CD1c-positive myeloid dendritic cell (primary cell): ENCODE measurements at regions not wholly inside any gene's neighbourhood (a gene's known extent, or its start where the extent isn't known, plus 50 kb on each side); places are given as distances from the start of the nearest gene placed in this dataset.
"Not testable (repeated sequence)": the region's sequence is repeated elsewhere in the genome, so short reads cannot be mapped to it uniquely, and the experiment has no call there.

Experiments
- DNase-seq: peaks from one replicate; pipeline ENCODE4 v3.0.0-alpha.2; 2016; ENCODE audit errors: extremely low spot score

DNA sequence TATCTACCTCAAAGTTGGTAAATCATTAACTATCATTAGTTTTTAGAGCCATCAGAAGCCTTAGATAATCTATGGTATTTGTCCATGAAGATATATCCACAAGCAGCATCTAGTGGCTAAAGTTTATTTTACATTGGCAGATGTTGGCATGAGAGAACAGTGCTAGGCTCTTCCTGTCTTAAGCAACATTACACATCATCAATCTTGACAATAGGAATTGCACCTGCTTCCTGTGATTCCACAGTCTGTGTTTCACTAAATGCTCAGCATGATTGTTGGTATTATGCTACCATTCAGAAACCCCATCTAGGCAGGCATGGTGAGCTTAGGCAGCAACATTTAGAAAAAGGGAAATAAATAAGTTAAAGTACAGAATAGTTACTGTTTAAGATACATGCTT, 246.6 kb downstream of the SLCO4C1 start:
- no peak for DNase-seq

DNA sequence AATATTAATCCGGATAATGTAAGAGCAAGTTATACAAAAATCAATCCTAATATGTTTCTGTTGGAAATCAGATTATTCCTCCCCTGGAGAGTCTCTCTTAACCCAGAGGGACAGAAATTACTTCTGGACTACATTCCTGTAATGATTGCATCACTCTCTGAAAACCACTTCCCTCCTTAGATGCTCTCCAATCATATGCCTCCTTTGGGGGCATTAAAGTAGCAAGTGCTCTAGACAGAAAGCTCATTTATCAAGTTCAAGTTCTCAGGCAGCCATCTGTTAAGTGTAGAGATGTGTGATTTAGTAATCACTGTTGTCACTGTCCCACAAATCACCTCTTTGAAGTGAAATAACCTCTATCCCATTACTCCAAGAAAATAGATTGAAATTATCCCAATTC, 247.1 kb downstream of the SLCO4C1 start:
- DNase-seq, result no peak

DNA sequence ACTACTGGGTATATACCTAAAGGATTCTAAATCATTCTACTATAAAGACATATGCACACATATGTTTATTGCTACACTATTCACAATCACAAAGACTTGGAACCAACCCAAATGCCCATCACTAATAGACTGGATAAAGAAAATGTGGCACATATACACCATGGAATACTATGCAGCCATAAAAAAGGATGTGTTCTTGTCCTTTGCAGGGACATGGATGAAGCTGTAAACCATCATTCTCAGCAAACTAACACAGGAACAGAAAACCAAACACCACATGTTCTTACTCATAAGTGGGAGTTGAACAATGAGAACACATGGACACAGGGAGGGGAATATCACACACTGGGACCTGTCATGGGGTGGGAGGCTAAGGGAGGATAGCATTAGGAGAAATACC, 249.0 kb downstream of the SLCO4C1 start:
- DNase-seq, result not testable (repeated sequence)

DNA sequence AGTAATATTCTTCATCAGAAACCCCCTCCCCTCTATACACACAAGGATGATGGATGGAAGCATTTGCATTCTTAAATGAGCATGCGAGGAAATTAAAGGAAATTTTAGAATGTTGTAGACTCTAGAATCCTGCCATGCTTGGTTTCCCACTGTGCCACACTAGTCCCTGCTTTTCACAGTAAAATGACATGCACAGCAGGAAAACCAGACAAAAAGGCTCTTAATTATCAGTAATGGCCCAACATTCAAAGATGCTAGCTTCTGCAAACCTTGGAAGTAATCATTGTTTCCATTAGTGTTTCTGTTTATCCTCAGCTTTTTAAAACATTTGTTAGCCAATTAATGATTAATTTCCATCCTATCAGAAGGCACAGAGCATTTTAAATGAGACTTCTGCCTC, 255.8 kb downstream of the SLCO4C1 start:
- DNase-seq, result no peak

DNA sequence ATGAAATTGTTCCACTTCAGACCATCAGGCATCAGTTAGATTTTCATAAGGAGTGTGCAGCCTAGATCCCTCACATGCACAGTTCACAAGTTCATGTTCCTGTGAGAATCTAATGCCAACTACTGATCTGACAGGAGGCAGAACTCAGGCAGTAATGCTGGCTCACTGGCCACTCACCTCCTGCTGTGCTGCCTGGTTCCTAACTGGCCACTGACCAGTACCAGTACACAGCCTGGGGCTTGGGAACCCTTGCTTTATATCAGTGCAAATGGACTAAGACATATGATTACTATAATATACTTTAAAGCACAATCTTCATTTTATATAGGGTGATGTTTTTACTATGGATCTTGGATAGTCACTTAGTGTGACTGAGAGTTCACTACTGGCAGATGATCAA, 259.2 kb downstream of the SLCO4C1 start:
- DNase-seq, result no peak

DNA sequence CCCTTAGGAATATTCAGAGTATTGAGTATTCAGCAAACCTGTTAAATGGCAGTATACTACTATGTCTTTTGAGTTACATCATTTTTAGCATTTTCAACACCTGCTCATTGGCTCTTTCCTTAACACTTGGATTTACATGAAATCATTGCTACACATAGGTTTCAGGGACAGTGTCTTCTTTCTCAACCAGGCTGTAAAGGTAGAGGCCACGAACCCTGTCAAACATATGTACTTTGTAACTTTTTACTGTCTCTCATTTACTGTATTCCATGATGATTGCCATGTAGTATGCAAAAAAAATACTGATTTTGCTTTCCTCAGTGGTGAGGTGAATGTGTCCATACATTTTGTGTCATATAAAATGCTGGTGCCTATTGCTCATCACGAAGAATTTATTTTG, 264.4 kb downstream of the SLCO4C1 start:
- no peak for DNase-seq

DNA sequence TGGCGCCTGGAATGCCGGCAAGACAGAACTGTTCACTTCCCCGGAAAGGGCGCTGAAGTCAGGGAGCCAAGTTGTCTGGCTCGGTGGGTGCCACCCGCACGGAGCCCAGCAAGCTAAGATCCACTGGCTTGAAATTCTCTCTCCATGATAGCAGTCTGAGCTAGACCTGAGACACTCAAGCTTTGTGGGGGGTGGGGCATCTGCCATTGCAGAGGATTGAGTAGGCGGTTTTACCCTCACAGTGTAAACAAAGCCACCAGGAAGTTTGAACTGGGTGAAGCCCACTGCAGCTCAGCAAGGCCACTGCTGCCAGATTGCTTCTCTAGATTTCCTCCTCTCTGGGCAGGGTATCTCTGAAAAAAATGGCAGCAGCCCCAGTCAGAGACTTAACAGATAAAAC, 277.4 kb downstream of the SLCO4C1 start:
- DNase-seq, result no peak

DNA sequence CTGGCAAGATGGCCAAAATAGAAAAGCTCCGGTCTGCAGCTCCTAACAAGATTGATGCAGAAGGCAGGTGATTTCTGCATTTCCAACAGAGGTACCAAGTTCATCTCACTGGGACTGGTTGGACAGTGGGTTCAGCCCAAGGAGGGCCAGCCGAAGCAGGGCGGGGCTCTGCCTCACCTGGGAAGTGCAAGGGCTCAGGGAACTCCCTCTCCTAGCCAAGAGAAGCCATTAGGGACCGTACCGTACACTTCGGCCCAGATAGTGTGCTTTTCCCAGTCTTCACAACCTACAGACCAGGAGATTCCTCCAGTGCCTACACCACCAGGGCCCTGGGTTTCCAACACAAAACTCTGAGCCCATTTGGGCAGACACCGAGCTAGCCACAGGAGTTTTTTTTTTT, 277.8 kb downstream of the SLCO4C1 start:
- DNase-seq, result no peak

DNA sequence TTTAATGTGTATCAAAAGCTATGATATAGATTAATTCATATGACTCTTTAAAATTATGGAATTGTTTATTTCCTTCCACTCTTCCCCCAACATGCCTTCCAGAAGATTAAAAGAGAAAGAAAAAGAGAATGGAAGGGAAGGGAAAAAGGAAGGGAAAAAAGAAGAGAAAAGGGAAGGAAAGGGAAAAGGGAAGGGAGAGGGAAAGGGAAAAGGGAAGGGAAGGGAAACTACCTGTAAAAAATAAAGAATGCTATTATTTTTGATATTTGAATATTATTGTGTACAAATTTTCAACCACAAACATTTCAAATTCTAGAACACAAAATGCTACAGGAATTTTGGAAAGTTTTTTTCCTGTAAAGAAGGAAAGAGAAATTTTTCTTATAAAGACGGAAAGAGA, 281.7 kb downstream of the SLCO4C1 start:
- no peak for DNase-seq

DNA sequence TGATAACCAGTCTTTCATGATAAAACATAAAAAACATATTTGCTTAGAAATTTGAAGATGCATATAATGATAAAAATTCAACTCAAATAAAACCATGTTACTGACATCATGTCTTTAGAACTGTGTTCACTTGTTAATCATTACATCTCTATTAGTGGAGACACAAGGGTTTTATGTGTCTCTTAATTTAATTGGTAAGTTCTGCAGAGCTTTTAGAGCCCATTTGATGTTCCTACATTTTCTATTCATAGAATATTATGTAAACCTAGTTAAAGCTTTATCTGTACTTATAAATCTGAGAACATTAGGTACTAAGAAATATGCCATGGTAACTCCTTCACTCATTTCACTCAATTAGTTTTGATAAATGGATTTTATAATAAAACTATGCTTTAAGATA, 285.4 kb downstream of the SLCO4C1 start:
- no peak for DNase-seq

DNA sequence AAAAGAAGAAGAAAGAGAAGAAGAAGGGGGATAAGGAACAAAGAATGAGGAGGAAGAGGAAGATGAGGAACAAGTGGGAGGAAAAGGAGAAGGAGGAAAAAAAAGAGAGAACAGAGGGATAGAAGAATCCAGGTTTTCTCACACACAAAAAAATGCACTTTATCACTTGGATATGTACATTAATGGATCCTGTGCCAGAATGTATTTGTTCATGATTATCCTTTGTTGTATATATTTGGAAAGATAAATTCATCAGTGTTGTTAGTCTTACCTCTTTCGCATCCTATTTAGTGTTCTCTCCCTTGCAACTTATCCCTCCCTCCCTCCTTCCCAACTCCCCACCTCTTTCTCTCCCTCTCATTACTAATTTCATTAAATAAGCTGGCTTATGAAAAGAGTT, 298.8 kb downstream of the SLCO4C1 start:
- DNase-seq, result no peak

DNA sequence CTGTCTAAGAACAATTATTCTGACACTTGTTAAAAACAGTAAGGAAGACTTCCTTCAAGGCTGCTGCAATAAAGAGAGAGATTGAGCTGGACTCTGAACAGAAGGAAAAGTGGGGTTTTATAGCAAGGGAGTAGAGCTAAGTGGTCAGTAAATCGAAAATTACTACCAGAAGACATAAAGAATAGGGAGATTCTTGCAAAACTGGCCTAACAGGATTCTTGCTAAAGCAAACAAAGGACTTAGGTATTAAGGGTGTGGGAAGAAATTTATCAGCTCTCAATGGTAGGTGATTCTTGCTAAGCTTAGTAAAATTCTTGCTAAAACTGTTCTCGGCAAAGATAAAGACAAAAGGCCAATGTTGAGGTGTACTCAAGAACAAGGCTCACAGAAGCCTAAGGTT, 300.5 kb downstream of the SLCO4C1 start:
- no peak for DNase-seq

DNA sequence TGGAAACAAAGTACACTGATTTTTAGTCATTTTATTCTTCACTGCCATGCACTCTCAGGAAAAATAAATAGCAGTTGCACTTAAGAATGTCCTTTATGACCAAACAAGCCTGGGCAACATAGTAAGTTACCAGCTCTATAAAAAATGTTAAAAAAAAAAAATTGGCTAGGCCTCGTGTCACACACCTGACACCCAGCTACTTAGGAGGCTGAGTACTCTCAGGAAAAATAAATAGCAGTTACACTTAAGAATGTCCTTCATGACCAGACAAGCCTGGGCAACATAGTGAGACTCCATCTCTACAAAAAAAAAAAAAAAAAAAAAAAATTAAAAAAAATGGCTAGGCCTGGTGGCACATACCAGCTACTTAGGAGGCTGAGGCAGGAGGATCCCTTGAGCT, 304.6 kb downstream of the SLCO4C1 start:
- DNase-seq, result no peak

DNA sequence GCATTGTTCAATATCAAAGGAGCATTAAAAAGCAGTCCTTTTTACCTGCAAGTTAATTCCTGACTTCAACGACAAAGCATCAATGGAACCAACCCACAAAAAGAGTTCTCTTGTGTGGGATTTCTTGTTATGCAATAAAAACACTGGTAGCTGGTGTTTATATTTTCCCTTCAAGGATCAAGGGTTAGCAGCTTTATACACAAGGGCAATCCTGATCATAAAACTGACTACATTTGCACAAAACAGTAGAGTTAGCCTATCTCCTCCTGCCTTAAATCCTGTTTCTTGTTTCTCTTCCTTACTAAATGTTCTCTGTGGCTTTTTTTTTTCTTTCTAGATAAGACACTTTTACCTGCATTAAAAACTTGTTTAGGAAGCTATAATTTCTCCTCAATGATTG, 306.4 kb downstream of the SLCO4C1 start:
- DNase-seq, result no peak

DNA sequence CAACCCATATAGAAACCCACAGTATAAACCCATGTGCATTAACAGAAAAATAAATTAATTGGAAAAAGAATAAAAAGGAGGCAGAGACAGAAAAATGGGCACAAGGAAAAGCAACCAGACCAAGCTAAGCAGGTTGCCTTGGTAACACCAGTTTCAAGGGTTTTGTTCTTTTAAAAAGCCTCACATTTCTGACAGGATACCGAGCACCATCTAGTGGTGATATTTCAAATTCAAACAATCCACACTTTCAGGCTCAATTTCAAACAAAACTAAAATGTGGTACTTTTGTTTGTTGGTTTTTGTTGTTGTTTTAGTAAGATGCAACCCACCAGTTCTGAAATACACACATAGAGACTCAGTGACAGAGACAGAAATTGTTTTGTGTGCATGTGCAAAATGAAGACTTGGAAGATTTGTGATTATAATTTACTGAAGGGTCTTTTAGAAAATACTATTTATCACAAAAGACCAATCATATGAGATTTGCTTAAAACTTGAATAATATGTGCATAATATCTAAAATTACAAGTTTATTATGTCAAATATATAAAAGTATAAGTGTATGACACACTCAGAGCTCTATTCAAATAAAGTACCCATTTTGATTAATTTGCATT, 318.2 kb downstream of the SLCO4C1 start:
- peak; percentile 51 for DNase-seq

DNA sequence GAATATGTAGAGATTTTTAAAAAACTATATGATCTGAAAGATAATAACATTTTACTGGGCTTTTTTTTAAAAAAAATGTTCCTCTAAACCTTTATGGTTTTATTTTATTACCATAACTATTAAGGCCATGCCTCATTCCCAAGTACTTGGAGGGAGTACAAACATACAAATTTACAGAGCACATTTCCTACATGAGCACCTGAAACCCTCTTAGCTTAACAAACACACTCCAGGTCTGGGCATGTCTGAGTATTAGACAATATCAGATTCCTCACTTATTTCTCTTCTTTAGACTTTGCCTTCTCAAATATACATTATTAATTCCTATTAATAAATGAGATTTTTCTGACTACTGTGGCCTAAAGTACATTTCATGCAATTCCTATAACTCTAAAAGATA, 319.2 kb downstream of the SLCO4C1 start:
- no peak for DNase-seq

DNA sequence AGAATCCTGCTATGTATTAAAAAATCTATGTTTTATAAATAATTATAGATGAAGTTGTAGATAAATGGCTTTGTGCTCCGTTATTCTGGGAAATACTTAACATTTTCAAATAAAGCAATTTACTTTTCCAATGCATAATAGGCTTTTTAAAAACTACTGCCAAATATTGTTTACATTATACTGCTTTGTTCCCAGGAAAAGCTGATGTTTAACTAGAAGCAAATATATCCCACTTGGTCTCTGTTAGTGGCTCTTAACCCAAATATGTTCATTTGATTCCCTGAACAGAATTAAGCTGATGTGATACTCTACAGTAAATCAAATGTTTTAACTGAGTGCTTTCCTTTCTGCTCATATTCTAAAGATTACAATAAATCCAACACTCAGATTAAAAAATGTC, 326.3 kb downstream of the SLCO4C1 start:
- no peak for DNase-seq

DNA sequence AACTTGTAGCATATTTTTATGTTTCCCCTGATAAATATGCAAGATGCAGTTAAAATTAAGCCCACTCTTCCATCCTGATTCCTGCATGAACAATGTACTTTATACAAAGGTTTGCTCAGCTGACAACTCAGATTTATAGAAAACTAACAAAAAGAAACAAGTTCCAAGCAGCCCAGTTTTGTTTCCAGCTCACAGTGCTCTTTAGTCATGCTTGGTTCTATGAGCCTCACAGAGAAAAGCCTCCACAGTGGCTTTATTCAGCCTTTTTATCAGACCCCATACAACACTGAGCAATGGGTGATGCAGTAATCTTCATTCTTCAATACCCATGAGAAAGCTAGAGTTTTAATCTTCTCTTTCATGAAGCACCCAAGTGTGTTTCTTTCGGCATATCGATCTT, 329.6 kb downstream of the SLCO4C1 start:
- no peak for DNase-seq

DNA sequence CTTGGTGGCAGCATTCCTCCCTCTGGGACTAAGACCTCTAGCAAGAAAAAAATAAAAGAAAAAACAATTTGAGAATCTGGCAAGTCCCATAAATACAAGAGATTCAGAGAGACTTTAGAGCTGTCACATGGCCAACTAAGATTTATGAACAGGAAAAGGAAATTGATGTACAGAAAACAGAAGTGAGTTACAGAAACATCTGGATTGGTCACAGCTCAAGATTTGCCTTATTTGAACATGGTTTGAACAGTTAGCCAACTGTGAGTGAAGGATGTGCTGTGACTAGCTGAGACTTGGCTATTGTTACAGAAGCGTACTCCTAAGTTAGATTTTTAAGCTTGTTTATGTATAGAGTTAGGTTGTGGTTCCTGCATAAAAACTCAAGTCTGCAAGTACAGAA, 340.2 kb downstream of the SLCO4C1 start:
- DNase-seq, result no peak

DNA sequence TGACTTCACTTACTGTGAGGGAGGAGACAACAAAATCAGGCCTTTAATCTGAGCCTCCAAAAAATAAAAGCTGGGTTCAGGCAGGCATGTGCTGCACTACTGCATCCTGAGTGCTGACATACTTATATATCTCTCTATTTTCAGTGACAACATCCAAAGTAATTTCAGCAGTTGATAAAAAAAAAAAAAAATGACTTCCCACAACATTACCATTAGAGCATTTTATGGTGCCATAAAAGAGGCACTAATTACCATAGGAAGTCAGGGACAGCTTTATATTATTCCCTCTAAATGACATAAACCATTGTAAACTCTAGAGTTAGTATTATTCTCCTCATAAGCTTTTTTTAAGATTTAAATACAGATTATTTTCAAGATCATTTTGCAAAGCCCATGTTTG, 346.1 kb downstream of the SLCO4C1 start:
- DNase-seq, result no peak

DNA sequence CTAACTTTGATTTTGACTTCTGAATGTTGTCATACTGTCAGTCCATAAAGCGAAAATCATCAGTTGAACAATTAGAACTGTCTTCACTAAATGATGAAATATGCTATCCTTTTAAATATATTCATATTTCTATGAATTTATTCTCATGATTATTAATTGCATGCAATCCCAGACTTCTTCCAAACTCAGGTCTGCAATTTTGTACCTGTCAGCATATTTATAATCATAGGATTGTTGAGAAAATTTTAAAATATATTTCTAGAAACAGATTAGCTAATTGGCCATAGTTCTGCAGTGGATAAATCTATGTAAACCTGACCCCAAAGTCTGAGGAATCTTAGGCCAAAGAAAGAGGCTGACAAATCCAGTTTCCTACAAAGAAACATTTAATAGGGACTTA, 347.5 kb downstream of the SLCO4C1 start:
- DNase-seq, result no peak

DNA sequence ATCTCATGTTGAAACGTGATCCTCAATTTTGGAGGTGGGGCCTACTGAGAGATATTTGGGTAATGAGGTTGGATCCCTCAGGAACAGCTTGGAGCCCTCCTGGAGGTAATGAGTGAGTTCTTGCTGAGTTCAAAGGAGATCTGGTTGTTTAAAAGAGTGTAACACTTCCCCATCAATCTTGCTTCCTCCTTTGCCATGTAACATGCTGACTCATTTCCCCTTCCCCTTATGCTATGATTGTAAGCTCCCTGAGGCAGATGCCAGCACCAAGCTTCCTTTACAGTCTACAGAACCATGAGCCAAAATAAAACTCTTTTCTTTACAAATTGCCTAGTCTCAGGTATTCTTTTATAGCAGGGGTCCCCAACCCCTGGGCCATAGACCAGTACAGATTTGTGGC, 352.3 kb downstream of the SLCO4C1 start:
- DNase-seq, result peak; percentile 59

DNA sequence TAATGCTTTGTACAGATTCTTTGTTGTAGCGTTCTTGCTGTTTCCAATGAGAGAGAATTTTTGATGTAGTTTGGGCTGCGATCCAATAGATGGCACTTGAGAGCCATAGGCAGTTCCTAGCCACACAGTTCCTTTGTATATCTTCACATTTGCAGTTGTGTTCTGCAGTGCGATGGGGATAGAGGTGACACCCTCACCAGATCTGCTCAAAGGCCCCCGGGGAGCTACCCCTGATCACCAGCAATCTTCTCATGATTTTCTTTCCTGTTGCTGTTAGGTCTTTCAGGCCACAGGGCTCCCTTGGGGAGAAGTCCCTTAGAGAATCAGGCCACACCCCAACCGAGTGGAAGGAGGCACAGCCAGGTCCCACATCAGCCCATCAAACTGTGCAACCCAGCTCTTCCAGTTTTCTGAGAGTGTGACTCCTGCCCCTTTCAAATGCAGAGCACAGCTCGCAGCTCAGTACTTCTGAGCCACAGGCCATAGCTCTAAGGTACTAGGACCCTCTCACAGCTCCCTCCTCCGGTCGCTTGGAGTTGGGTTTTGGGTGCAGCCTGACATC, 353.7 kb downstream of the SLCO4C1 start:
- DNase-seq, result peak; percentile 52

DNA sequence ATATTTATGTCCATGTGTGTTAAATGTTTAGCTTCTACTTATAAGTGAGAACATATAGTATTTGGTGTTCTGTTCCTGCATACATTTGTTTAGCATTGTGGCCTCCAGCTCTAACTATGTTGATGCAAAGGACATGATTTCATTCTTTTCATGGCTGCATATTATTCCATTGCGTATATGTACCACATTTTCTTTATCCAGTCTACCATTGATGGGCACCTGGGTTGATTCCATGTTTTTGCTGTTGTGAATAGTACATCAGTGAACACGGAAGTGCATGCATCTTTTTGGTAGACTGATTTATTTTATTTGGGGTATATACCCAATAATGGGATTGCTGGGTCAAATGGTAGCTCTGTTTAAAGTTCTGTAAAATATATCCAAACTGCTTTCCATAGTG, 359.0 kb downstream of the SLCO4C1 start:
- DNase-seq, result no peak
